ENCODE measurements at regions not wholly inside any gene's neighbourhood (a gene's known extent, or its start where the extent isn't known, plus 50 kb on each side); places are given as distances from the start of the nearest gene placed in this dataset.

DNA sequence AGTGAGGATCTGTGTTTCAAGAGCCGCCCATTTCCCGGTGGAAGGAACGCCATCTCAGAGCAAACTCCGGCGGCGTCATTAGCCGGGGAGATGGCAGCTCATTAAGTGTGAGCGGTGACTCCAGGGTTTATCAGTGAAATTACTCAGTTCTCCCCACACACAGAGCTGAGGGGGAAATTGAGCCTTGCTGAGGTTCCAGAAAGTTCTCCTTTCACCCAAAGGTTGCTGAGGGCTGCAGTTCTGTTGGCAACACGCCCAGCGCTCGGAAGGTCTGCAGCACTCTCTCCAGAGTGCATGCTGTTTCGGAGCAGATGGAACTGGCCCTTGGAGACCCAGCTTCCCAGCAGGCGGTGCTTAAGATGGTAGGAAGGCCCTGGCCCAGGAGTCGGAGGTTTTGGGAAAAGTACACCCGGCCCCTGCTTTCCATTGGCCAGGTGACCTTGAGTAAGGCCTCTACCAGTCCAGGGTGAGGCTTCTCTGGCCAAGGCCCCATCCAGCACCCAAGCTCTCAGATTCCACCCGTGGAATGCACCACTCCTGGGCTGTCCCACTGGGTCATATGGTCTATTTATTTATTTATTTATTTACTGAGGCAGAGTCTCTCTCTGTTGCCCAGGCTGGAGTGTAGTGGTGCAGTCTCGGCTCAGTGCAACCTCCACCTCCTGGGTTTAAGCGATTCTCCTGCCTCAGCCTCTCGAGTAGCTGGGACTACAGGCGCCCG is 167.7 kb upstream of the CIBAR2 start:
- Histone ChIP-seq H3K4me2 (ENCODE audit: low read depth, low read length) (no peak overlapping the region), H2AK5ac (ENCODE audit: low read depth, low read length) (no peak overlapping the region), H2BK120ac (ENCODE audit: low read depth, low read length) (no peak overlapping the region), H3K4ac (ENCODE audit: low read depth, low read length) (no peak overlapping the region), H4K91ac (ENCODE audit: insufficient read depth, low read depth, low read length) (no peak overlapping the region), H3K9me1 (ENCODE audit: insufficient read depth, low read length) (peaks cover 5% of the 10 kb centered on the region; the same call in 1 of the 2 replicates), H3K36me3 (ENCODE audit: control insufficient read depth, insufficient read depth, low read length) (0 out of 2 replicates have a peak, but pooled peaks cover 2% of the 10 kb centered on the region), H3K14ac (replicated peaks; ENCODE audit: low read depth, low read length) (no peak overlapping the region), H2BK20ac (ENCODE audit: low read depth, low read length) (no peak overlapping the region), H2AK9ac (replicated peaks; ENCODE audit: low read depth, low read length, poor library complexity) (peak overlapping the region; percentile 23), H3K9ac (ENCODE audit: low read depth, low read length) (no peak overlapping the region), H3K4me1 (ENCODE audit: control insufficient read depth, insufficient read depth, low read length) (peaks cover 4% of the 10 kb centered on the region; the same call in 1 of the 2 replicates), H2AFZ (replicated peaks; ENCODE audit: low read length, poor library complexity) (no peak overlapping the region), H3K23ac (ENCODE audit: low read depth, low read length) (no peak overlapping the region), H3K18ac (ENCODE audit: low read depth, low read length) (no peak overlapping the region), H3K9me3 (ENCODE audit: control insufficient read depth, insufficient read depth, low read length) (no peaks in the 10 kb centered on the region), H3K4me3 (ENCODE audit: insufficient read depth, low read depth, low read length) (no peak overlapping the region), H3K56ac (ENCODE audit: extremely low read depth, insufficient read depth, low read length) (no peak overlapping the region), H2BK15ac (ENCODE audit: low read depth, low read length) (no peak overlapping the region), H4K8ac (ENCODE audit: low read depth in 2 of 2, low read length in 2 of 2) (no peak overlapping the region), H4K20me1 (ENCODE audit: insufficient read depth, low read length) (peaks cover 89% of the 10 kb centered on the region), H3K79me1 (ENCODE audit: low read depth in 1 of 2, low read length in 2 of 2) (peaks cover 2 to 68% of the 10 kb centered on the region in 2 experiments), H4K5ac (ENCODE audit: low read depth, low read length) (no peak overlapping the region), H3K27ac (ENCODE audit: insufficient read depth, low read length) (no peak overlapping the region), H2BK5ac (ENCODE audit: low read depth, low read length, poor library complexity, severe bottlenecking) (no peak overlapping the region), H3K27me3 (ENCODE audit: control insufficient read depth, insufficient read depth, low read length) (no peaks in the 10 kb centered on the region)
- no TSS peak for BruUV-seq (replicated peaks)
- in situ Hi-C loops (cut with MboI; ENCODE audit: low sequenced_read_pairs): no loop called here
- dilution Hi-C loops (cut with HindIII; ENCODE audit: low sequenced_read_pairs, unreplicated experiment): no loop called here
- POLR2A ChIA-PET (ENCODE audit: unreplicated experiment): no interaction called here
- CTCF ChIA-PET: no interaction called here
- ATAC-seq (ENCODE audit: low read depth) (no peak), DNase-seq (no peak)
- TF ChIP-seq BHLHE40 (IDR thresholded peaks at IDR 0.05; ENCODE audit: low read depth, low read length): no peak
- TF ChIP-seq MAFK (IDR thresholded peaks at IDR 0.05; ENCODE audit: low read depth, low read length): no peak
- no peak for TF ChIP-seq RFX5 (IDR thresholded peaks at IDR 0.05; ENCODE audit: low read depth, low read length)
- TF ChIP-seq RCOR1 (IDR thresholded peaks at IDR 0.05; ENCODE audit: insufficient replicate concordance, low read length): no peak
- no peak for TF ChIP-seq NFE2L2 (IDR thresholded peaks at IDR 0.05; ENCODE audit: low read depth, low read length)
- TF ChIP-seq SMC3 (IDR thresholded peaks at IDR 0.05; ENCODE audit: low read depth, low read length): no peak
- TF ChIP-seq, protein P1, sequence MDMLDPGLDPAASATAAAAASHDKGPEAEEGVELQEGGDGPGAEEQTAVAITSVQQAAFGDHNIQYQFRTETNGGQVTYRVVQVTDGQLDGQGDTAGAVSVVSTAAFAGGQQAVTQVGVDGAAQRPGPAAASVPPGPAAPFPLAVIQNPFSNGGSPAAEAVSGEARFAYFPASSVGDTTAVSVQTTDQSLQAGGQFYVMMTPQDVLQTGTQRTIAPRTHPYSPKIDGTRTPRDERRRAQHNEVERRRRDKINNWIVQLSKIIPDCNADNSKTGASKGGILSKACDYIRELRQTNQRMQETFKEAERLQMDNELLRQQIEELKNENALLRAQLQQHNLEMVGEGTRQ (IDR thresholded peaks at IDR 0.05; ENCODE audit: low read depth, low read length): no peak
- TF ChIP-seq MAZ (IDR thresholded peaks at IDR 0.05; ENCODE audit: borderline replicate concordance, low read depth, low read length): no peak
- TF ChIP-seq CEBPB (IDR thresholded peaks at IDR 0.05; ENCODE audit: low read depth, low read length): no peak
- TF ChIP-seq, protein P2, sequence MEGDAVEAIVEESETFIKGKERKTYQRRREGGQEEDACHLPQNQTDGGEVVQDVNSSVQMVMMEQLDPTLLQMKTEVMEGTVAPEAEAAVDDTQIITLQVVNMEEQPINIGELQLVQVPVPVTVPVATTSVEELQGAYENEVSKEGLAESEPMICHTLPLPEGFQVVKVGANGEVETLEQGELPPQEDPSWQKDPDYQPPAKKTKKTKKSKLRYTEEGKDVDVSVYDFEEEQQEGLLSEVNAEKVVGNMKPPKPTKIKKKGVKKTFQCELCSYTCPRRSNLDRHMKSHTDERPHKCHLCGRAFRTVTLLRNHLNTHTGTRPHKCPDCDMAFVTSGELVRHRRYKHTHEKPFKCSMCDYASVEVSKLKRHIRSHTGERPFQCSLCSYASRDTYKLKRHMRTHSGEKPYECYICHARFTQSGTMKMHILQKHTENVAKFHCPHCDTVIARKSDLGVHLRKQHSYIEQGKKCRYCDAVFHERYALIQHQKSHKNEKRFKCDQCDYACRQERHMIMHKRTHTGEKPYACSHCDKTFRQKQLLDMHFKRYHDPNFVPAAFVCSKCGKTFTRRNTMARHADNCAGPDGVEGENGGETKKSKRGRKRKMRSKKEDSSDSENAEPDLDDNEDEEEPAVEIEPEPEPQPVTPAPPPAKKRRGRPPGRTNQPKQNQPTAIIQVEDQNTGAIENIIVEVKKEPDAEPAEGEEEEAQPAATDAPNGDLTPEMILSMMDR (conservative IDR thresholded peaks at IDR 0.05; ENCODE audit: low read depth, low read length): no peak
- 75% methylated on average over 2 of the region's 21 CpGs; no CpG with 5 or more reads in 1 of the 2 experiments for WGBS, 2 experiments (ENCODE audit: extremely low coverage in 2 of 2, insufficient read length in 1 of 2)
- intact Hi-C loops (cut with micrococcal nuclease): loop anchor here (5.0 to 10.0 kb wide), 2 partner anchors 332 to 435 kb away; partner anchors contain the start of gene GSE1

All from IMR-90 (cell line).